DMS 273 treated with DMSO at 0.1 percent for 48 hours (cell line): ENCODE measurements at regions not wholly inside any gene's neighbourhood (a gene's known extent, or its start where the extent isn't known, plus 50 kb on each side); places are given as distances from the start of the nearest gene placed in this dataset.

Source experiments
- DNase-seq: peaks from one replicate; lab custom pipeline; 2025; lab: John Stamatoyannopoulos, UW

DNA sequence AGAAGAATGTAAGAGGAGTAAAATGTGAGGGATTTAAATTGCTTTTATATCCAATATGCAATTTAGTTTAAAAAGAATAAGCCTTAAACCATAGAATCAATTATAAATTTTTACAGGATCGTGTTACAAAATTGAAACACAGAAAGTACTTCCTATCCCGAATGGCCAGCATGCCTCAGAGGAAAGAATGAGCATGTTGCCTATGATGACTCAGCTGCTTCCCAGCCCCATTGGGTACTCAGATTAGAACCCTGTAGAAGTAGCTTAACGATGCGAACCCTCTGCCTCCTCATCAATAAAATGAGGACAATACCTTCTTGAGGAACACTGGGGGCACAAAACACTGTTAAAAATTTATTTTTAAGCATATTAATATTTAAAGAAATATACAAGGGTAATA is 113.4 kb upstream of the CDK1 start:
- DNase-seq = no peak

DNA sequence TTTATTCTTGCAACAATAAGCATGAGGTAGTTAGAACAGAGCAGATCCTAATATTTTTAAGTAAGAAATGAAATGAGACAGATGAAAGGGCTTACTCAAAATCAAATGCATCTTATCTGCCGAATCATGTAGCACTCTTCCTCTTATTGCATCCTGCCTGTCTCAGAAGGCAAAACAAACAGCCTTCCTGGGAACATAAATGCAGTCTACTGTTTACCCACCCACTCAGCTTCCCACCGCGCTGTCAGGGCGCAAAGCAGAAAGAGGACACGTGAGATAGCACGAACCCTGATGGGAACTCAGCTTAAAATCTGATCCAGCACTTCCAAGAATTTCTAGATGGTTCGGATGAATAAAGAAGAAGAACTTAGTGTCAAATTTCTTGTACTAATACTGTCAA is 114.4 kb upstream of the CDK1 start:
- DNase-seq = no peak

DNA sequence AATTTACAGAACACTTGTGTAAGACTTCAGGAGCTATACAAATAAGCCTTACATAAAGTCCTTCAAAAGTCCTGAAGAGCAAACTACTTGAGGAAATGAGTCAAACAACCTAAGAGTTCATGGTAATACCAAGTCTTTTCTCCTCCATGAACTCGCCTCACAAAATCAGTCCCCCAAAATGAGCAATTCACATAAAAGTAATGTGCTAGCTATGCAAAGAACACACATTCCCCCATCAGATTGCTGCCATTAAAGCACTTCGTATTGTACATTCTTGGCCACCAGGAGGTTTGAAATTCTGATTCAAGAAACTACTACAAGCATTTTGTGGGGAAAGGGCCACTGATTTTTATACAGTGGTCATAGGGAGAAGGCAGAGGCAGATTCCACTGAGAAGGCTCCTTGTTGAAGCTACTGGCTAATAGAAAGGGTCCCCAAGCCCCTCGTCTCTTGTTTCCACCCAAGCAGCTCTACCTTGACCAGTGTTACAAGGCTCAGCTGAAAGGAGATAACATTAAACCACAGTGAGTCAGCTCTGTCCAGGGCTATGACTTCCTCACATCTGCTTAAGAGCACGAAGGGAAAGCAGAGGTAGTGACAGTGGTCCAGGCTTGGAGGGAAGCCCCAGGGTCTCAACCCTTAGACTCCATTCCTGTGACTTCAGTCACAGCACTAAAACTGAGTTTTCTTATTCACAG is 115.2 kb upstream of the CDK1 start:
- no peak for DNase-seq

DNA sequence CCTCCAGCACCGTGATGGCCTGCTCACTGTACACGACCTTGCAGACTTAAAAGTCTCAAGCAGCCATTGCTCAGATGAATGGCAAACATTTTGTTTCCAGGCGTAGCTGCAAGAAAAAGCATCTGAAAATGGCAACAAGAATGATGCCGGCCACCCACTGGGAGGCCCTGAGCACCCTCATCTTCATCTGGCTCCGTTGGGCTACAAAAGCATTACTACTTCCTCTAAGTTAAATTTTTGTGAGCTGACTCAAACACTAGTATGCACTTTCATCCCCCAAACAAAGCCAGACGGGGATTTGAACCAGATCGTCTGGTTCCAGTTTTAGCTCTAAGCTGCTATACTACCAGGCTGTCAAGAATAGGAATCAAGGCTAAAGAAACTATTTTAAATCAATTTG is 116.6 kb upstream of the CDK1 start:
- DNase-seq = no peak

DNA sequence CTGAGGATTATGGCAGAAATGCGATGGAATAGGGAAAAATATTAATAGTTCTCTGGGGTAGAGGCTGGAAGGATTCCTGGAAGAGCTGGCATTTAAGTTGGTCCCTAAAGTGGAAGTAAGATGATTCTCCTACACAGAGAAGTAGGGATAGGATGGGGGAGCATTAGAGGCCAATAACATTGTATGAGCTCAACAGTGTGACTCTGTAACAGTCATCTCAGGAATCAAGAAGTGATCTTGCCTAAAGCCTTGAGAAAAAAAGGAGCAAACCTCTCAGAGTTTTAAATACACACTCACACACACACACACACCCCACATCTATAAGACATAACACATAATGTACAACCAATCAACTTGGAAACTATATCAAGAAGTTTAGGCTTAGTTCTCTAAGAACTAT is 117.7 kb upstream of the CDK1 start:
- no peak for DNase-seq

DNA sequence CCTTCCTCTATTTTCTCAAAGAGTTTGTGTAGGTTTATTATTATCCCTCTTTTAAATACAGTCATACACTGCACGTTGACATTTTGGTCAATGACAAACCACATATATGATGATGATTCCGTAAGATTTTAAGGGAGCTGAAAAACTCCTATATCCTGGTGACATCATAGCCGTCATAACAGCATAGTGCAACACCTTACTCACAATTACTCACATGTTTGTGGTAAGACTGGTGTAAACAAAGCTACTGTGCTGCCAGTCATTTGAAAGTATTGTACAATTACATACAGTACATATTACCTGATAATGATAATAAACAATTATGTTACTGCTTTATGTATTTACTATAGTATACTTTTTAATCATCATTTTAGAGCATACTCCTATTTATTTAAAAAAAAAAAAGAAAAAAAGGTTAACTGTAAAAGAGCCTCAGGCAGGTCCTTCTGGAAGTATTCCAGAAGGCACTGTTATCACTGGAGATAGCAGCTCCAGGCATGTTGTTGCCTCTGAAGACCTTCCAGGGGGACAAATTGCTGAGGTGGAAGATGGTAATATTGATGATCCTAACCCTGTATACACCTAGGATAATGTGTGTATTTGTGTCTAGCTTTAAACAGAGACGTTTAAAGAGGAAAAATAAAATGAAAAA is 123.3 kb upstream of the CDK1 start:
- DNase-seq = no peak

DNA sequence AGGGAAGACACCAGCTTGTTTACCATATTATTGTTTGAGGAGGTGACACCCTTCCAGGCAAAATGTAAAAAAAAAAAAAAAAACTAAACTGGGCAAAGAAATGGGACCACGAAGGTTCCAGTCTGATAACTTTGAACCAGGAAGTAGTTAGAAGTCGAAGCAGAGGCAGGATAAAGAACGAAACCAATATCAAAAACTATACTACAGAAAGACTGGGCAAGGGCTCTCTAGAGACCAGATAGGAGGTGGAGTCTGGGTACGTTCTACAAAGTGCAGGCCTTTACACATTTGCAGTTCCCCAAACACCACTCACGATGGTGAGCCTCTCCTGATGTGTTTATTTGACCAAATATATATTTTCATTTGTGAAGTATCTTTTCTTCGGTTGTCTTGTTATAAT is 125.7 kb upstream of the CDK1 start:
- DNase-seq = no peak

DNA sequence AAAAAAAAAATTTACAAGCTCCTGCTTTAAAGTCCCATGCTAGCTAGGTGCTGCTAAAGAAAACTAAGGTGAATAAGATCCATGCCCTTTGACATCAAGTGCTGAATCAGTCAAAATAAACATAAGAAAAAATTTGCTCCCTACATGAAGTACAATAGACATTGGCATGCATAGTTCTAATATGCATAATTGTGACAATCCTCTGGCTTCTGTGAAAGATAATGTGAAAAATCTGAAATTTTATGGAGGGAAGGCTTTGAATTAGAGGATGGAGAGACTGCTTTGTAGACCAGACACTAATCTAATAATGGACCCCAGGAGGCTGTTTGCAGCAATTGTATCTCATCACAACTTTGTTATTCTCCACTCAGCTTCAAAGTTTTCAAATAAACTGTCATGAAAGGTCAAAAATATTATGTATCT is 127.9 kb upstream of the CDK1 start:
- no peak for DNase-seq

DNA sequence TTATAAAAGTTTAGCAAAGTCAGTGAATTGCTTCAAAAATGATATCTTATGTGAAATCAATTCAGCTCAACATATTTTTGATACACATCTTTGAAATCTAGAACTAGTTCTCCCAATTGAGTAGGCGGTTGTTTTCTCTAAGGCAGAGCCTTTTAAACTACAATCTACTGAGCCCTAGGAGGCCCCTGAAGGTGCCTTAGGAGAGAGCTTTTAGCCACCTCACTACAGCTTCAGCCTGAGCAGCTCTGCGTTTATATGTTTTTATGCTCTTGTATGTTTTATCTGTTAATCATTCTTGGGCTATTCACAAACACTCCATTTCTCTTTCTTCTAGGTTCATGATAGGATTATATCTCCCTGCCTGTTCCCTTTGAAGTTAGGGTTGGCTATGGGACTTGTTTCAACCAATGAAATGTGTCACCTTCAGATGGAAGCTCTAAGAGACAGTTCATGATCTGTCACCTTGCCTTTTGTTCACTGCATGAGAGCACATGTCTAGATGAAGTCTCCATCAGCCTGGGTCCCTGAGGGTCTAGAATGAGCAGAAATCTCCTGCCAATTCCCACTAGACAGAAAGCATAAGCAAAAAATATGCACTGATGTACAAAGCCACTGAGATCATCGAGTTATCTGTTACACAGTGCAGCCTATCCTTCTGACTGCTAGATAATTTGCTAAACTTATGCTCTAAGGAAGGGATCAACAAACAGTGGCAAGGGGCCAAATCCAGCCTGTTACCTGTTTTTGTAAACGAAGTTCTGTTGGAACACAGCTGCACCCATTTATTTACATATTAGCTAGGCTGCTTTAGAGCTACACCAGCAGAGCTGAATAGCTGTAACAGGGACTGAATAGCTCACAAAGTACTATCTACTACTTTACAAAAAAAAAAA is 128.5 kb upstream of the CDK1 start:
- no peak for DNase-seq

DNA sequence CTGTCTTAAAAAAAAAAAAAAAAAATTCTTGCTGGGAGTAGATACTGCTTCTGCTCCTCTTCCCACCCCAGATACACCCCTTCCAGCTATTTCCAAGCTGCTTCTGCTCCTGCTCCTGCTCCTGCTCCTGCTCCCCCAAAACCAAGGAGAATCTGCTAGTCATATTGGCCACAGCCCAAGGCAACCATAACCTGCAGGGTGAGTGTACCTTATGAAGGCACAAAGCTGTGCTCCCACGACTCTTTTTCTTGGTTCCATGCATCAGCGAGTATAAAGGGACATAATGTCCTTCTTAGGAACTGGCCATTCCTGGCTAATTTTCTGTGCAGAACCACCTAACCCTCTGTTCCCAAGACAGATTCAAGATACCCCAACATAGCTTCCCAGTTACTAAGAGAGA is 129.5 kb upstream of the CDK1 start:
- DNase-seq = no peak

DNA sequence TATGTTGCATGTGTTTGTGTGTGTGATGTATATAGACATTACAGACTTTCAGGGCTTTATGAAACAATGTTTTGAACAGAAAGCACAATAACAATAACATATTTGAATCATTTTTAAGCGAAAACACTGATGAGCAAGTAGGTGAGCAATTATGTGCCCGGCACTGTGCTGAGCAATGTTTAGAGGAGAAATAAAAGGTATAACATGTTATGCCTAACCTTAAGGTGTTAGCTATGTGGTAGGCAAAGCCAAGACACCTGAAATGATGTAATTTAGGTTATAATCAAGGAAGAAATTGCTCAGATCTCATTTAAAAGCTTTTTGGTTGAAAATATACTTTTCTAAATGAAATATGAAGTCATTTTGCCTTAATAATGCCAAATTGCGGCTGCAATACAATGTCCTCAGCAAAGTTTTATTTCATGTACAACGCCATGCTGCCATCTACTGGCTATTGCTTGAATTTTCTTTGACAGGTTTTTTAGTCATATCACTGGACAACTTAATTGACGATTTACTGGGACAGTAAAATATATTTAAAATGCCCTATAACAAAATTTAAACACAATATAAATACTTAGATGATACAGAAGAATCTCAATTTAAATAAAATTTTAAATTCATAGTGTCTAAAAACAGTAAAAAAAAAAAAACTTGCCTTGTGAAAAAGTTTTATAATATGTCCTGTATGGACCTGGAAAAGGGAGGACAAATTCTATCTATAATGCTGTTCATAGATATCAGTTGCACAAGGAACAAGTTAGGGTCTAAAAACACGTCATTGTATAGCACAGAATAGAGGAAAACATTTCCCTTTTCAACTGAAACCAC is 131.1 kb upstream of the CDK1 start:
- DNase-seq = no peak

DNA sequence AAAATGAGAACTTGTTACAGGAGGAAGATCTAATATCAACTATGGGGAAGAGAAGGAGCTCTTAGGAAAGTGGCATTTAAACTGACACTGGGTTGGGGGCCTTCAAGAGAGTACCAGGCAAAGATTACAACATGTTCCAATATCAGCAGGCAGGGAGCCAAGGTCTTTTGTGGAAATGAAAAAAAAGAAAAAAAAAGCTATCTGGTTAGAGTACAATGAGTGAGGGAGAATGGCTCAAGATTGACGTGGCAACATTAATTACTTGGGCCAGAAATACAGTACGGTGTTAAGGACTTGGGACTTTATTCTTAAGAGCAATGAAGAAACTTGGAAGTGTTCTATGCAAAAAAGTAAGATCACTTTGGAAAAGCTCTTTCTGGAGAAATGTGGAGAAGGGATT is 132.3 kb upstream of the CDK1 start:
- no peak for DNase-seq

DNA sequence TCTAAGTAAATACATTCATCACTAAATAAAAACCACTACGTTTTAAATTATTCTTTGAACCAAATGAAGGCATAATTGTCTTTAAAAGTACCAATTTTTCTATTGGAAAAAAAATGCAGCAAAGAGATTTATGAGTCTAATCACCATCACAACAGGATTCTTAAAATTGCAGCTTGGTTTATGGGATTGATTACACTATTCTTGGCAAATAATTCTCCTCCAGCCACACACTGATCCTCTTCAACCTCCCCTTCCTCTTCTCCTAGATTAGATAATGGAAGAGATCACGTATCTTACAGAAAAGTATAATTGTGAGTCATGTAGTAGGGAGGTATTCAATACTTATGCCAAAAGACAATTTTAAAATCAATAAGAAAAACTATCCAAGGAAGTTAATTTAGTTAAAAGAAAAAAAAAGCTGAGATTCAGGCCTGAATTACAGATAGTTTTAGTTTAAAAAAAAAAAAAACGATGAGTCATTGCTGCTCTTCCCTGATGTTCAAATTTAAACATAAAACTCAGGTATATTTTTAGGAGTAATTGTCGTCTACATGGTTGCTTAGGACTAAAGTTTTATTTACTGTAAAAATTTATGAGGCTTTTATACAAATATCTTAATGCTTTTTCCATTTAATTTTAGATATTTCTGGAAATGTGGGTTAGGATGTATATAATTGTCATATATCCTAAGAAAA is 133.7 kb upstream of the CDK1 start:
- DNase-seq = no peak

DNA sequence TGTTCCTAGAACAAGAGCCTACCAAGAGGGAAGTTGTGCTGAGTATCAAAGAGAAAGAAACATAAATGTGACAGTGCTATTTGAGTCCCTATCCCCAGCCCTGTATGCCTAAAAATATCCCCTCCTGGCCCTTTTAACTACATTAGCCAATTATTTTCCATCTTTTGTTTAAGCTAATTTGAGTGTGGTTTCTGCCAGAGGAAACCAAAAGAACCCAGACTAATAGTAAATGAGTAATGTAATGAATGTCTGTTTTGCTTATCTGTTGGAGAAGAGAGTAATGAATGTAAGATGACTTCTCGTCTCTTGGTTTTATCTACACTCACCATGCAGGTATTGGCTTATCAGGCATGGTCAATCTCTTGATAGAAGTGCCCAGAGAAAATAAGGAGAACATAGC is 134.4 kb upstream of the CDK1 start:
- DNase-seq = no peak

DNA sequence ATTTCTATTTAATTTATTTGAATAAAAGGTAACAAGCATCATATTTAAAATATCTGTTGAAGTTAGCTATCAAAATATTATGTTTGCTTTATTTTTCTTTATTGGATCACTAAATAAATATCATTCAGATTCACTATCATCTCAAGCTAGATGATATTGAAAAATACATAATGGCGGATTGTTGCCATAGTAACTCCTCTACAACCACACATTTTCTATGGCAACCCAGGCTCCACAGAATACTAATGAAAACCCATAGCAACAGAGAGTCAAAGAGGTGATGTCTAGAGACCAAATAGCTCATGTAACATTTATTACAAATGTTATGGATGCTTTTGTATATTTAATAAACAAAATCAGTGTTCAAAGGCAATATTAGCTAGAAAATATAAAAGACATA is 148.9 kb upstream of the CDK1 start:
- DNase-seq = no peak

DNA sequence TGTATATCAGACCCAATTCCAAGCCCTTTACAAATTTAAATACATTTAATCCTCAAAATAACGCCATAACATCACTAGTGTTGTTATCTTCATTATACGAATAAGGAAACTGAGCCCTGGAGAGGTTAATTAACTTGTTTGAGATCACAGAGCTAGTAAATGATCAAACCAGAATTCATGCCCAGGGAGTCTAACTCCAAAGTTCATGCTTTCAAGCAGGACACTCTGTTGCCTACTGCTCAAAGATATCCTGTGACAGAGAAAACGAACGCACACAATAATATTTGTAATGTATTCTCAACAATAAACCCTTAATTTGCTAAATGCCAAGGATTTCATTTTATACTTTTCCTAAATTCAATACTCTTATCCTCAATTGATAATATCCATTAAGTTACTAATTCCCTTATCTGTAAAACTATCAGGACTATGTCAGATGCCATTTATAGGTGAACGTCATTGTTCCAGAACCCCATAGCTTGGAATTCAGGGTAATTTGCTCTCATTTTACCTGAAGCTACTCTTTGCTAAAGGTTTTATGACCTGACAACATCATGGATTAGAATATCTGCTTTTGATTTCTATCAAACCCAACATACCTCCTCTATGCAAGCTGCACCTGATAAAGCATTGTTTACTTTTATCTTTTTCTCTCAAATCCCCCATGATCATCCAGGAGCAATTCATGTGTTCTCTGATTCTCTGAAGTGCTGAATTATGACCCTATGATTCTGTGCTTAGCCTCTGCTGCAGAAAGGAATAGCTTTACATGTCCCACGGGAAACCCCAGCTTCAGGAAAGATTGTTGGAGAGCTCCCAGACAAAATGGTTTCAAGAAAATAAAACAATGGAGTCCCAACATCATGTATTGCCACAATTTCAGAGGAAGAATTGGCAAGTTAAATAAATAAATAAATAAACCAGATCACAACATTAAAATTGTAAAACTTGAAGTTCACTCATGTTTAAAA is 150.2 kb upstream of the CDK1 start:
- DNase-seq = no peak

DNA sequence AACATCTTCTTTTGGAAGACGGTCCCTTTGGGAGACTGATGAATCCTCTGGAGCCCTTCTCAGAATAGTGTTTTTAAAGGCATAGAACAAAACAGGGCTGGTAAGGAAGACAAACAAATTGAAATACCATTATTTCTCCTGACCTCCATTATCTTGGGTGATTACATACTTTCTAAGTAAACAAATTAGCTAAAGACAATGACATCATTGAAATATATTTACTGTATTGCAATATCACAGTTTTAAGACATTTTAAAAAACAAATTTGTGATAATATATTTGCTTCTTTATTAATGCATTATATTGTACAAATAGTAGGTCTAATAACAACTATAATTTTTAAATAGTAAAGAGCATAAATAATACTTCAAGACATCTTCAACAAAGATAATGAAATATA is 152.2 kb upstream of the CDK1 start:
- no peak for DNase-seq

DNA sequence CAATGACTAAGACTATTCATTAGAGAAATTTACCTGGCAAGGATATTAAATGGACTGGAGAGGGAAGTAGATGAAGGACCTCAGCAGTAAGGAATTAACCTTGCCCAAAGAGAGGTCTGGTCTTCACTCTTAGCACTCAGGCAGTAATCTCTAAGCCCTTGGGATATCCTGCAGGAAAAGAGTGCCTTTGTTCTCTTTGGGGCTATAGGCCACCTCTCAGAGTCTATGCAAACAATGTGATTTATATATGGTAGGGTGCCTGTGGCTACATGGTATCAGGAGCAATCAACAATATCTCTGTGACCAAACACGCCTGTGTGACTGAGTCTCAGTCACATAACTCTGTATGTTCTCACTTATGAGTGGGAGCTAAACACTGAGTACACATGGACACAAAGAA is 154.7 kb upstream of the CDK1 start:
- no peak for DNase-seq

DNA sequence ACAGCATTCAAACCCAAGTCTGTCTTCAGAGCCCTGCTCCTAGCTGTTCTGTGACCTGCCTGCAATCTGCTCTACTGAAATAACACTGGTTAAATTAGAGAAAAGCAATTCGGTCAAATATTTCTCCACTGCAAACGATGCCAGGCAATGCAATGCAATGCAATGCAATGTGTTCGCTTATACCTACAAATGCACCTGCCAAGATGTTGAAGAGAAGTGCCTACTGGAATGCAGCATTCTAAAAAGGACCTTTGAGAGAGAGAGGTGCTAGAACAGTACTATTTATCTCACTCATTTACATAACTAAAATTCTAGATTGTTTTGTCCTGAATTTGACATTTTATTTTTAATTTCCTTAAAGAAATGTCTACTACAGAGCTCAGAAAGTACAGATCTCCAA is 157.3 kb upstream of the CDK1 start:
- DNase-seq = no peak

DNA sequence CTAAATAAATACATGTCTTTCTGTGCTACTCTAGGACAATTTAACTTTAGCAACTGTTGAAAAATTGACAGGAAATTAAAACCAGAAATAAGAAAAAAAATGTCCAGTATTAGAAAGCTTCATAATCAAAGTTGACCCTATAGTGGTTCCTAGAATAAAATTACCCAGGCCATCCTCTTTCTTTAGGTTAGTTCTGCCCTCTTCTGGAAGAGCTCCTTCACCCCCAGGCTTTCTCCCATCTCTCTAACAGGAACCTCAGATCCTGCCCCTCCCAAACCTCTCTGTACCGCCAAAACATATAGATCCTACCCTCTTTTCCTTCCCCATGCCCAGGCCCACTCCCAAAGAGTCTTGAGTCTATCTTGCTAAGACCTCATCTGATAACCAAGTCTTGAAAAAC is 159.4 kb upstream of the CDK1 start:
- no peak for DNase-seq
